CD14-positive monocyte (primary cell): ENCODE measurements at regions not wholly inside any gene's neighbourhood (a gene's known extent, or its start where the extent isn't known, plus 50 kb on each side); places are given as distances from the start of the nearest gene placed in this dataset.

Experiments used
- DNase-seq, 3 donors: peaks; one replicate each; pipeline ENCODE4 v3.0.0-alpha.2; 2011 to 2022
- H2AFZ ChIP-seq: 2 replicates; pipeline ENCODE4 v1.6.0; 2012; ENCODE audit warnings: mild to moderate bottlenecking, low read depth, low read length, inconsistent platforms; ENCODE audit not compliant: insufficient read depth, poor library complexity, severe bottlenecking
- H3K27ac ChIP-seq, 2 donors: 1 replicate in 1 of 2; 2 replicates in 1 of 2; pipeline ENCODE4 v1.5.1; 2012 to 2013; ENCODE audit warnings: low read length in 2 of 2, control low read depth in 1 of 2, inconsistent platforms in 1 of 2, low read depth in 1 of 2, mild to moderate bottlenecking in 1 of 2
- H3K27me3 ChIP-seq, 2 donors: one replicate each; pipeline versions ENCODE4 v1.6.0 to v1.6.1; 2011 to 2013; ENCODE audit warnings: low read length in 2 of 2; ENCODE audit not compliant: control insufficient read depth in 2 of 2, insufficient read depth in 2 of 2
- H3K36me3 ChIP-seq, 2 donors: replicated peaks in 1 of 2; 1 replicate in 1 of 2; 2 replicates in 1 of 2; pipeline versions ENCODE4 v1.5.1 to v1.6.1; 2012 to 2013; ENCODE audit warnings: low read length in 2 of 2, control low read depth in 1 of 2, inconsistent platforms in 1 of 2, mild to moderate bottlenecking in 1 of 2; ENCODE audit not compliant: insufficient read depth in 2 of 2, control insufficient read depth in 1 of 2
- H3K4me1 ChIP-seq, 2 donors: 1 replicate in 1 of 2; 2 replicates in 1 of 2; pipeline versions ENCODE4 v1.5.1 to v1.6.1; 2012 to 2013; ENCODE audit warnings: low read length in 2 of 2, control low read depth in 1 of 2, inconsistent platforms in 1 of 2, mild to moderate bottlenecking in 1 of 2, moderate library complexity in 1 of 2; ENCODE audit not compliant: insufficient read depth in 2 of 2, control insufficient read depth in 1 of 2
- H3K4me2 ChIP-seq: replicated peaks from 2 replicates; pipeline ENCODE3; 2012; ENCODE audit warnings: low read length, moderate library complexity, mild to moderate bottlenecking; ENCODE audit not compliant: poor library complexity, severe bottlenecking; ENCODE audit errors: extremely low read depth
- H3K4me3 ChIP-seq, 3 experiments: fragments of 200-600 bp in 1 of 3; sonication (generic) in 1 of 3; replicated peaks in 1 of 3; 1 replicate in 2 of 3; 2 replicates in 1 of 3; pipeline ENCODE4 v1.5.1; 2011 to 2013; ENCODE audit warnings: low read length in 3 of 3, mild to moderate bottlenecking in 3 of 3, control low read depth in 2 of 3, low read depth in 2 of 3, inconsistent platforms in 1 of 3, moderate library complexity in 1 of 3
- H3K79me2 ChIP-seq: 2 replicates; pipeline ENCODE4 v1.6.0; 2012; ENCODE audit warnings: mild to moderate bottlenecking, control low read depth, inconsistent platforms, low read length, moderate library complexity; ENCODE audit not compliant: insufficient read depth
- H3K9ac ChIP-seq: 2 replicates; pipeline ENCODE4 v1.6.0; 2017; ENCODE audit warnings: low read length, mild to moderate bottlenecking; ENCODE audit not compliant: insufficient read depth, poor library complexity, severe bottlenecking
- H3K9me3 ChIP-seq, 2 donors: replicated peaks in 1 of 2; 1 replicate in 1 of 2; 2 replicates in 1 of 2; pipeline versions ENCODE4 v1.5.1 to v1.6.1; 2012 to 2013; ENCODE audit warnings: low read length in 2 of 2, control low read depth in 1 of 2; ENCODE audit not compliant: control insufficient read depth in 1 of 2, insufficient read depth in 1 of 2
- H4K20me1 ChIP-seq: 2 replicates; pipeline ENCODE4 v1.6.0; 2012; ENCODE audit warnings: mild to moderate bottlenecking, low read length, control low read depth, moderate library complexity; ENCODE audit not compliant: insufficient read depth
- H3K27ac Mint-ChIP-seq, 7 donors: one replicate each; pipeline ENCODE4 v1.8.0; 2020; ENCODE audit warnings: mild to moderate bottlenecking in 7 of 7, mixed read lengths in 7 of 7, moderate library complexity in 6 of 7, inconsistent platforms in 2 of 7
- H3K27me3 Mint-ChIP-seq, 3 donors: one replicate each; pipeline ENCODE4 v1.8.0; 2021 to 2022; ENCODE audit warnings: low read depth in 3 of 3, mild to moderate bottlenecking in 3 of 3, mixed read lengths in 3 of 3, moderate library complexity in 3 of 3, inconsistent platforms in 1 of 3
- H3K36me3 Mint-ChIP-seq, 2 donors: one replicate each; pipeline ENCODE4 v1.8.0; 2020; ENCODE audit warnings: mixed read lengths in 2 of 2, inconsistent platforms in 1 of 2, mild to moderate bottlenecking in 1 of 2
- H3K4me1 Mint-ChIP-seq: one replicate; pipeline ENCODE4 v1.8.0; 2020; ENCODE audit warnings: mild to moderate bottlenecking, mixed read lengths
- H3K4me3 Mint-ChIP-seq, 2 donors: one replicate each; pipeline ENCODE4 v1.8.0; 2020; ENCODE audit warnings: mild to moderate bottlenecking in 2 of 2, mixed read lengths in 2 of 2, moderate library complexity in 1 of 2
- H3K9me3 Mint-ChIP-seq, 7 donors: one replicate each; pipeline ENCODE4 v1.8.0; 2020 to 2022; ENCODE audit warnings: mixed read lengths in 7 of 7, mild to moderate bottlenecking in 6 of 7, moderate library complexity in 6 of 7, inconsistent platforms in 2 of 7
- CTCF ChIP-seq: fragments of 200-600 bp; IDR thresholded peaks from one replicate; pipeline ENCODE4 v1.8.0; 2022; ENCODE audit warnings: antibody characterized with exemption, mild to moderate bottlenecking
- WGBS: methylation state at CpG from one replicate; pipeline ENCODE4 v1.1.5; 2013; ENCODE audit warnings: missing lambda C conversion rate; ENCODE audit not compliant: insufficient coverage; 5-methylcytosine and 5-hydroxymethylcytosine counted together
- intact Hi-C, 2 donors: fragments of 100-400 bp; cut with micrococcal nuclease; formaldehyde crosslinking; loops; one replicate each; pipeline versions ENCODE4 v1.15.0 to v1.15.1; 2023

GRCh38 chr16:77564791-77565390, 130.1 kb upstream of the ADAMTS18 start:
- Histone ChIP-seq H3K9ac (no peak overlapping the region), H3K36me3 (no peaks in the 10 kb centered on the region), H2AFZ (no peak overlapping the region), H3K4me2 (no peak overlapping the region), H3K4me1 (no peaks in the 10 kb centered on the region), H3K27me3 (no peaks in the 10 kb centered on the region), H3K27ac (no peak overlapping the region), H4K20me1 (no peaks in the 10 kb centered on the region), H3K79me2 (no peaks in the 10 kb centered on the region), H3K4me3 (no peak overlapping the region), H3K9me3 (no peaks in the 10 kb centered on the region)
- Mint-ChIP-seq H3K4me3 (no peak overlapping the region), H3K27me3 (peaks cover 3 to 7% (median 6%) of the 10 kb centered on the region in 3 donors), H3K36me3 (no peaks in the 10 kb centered on the region), H3K4me1 (no peaks in the 10 kb centered on the region), H3K27ac (no peak overlapping the region), H3K9me3 (peaks cover 0 to 2% (median 0%) of the 10 kb centered on the region in 7 donors)
- no peak for DNase-seq
- intact Hi-C loops: no loop called here
- no peak for TF ChIP-seq CTCF
- WGBS: 94% methylated on average over 2 of the region's 5 CpGs

GRCh38 chr16:77569406-77569805, 134.6 kb upstream of the ADAMTS18 start:
- no peak overlapping the region for H3K27ac Mint-ChIP-seq
- WGBS: 42% methylated on average over 4 of the region's 5 CpGs
- no peak overlapping the region for H2AFZ ChIP-seq
- TF ChIP-seq CTCF: no peak
- H4K20me1 ChIP-seq: no peaks in the 10 kb centered on the region
- intact Hi-C loops: no loop called here
- no peaks in the 10 kb centered on the region for H3K27me3 ChIP-seq
- no peak overlapping the region for H3K4me3 ChIP-seq
- no peak overlapping the region for H3K27ac ChIP-seq
- no peaks in the 10 kb centered on the region for H3K4me1 ChIP-seq
- peaks cover 4 to 14% (median 7%) of the 10 kb centered on the region in 3 donors for H3K27me3 Mint-ChIP-seq
- H3K9me3 ChIP-seq: no peaks in the 10 kb centered on the region
- H3K4me1 Mint-ChIP-seq: no peaks in the 10 kb centered on the region
- H3K4me3 Mint-ChIP-seq: no peak overlapping the region
- DNase-seq: no peak
- H3K79me2 ChIP-seq: no peaks in the 10 kb centered on the region
- no peaks in the 10 kb centered on the region for H3K36me3 Mint-ChIP-seq
- peaks cover 0 to 4% (median 0%) of the 10 kb centered on the region in 7 donors for H3K9me3 Mint-ChIP-seq
- H3K36me3 ChIP-seq: no peaks in the 10 kb centered on the region
- H3K9ac ChIP-seq: no peak overlapping the region
- no peak overlapping the region for H3K4me2 ChIP-seq
